IMR-90 (cell line): ENCODE measurements at regions not wholly inside any gene's neighbourhood (a gene's known extent, or its start where the extent isn't known, plus 50 kb on each side); places are given as distances from the start of the nearest gene placed in this dataset.

Experiments used
- ATAC-seq: fragments of 200-7000 bp; cut with Tn5 transposase; 2 replicates; pipeline ENCODE4 v1.9.1; 2020; ENCODE audit warnings: low read depth, mild to moderate bottlenecking, moderate library complexity
- BruUV-seq: library from RNA; stranded (reverse); fragments of 400-500 nt; replicated peaks from 2 replicates; lab custom pipeline; 2021; lab: Mats Ljungman, UMichigan
- CTCF ChIA-PET: fragments of 300-600 bp; formaldehyde crosslinking; extraction: SDS; loops from one replicate; lab custom pipeline; 2021; ENCODE audit warnings: antibody characterized with exemption; lab: Yijun Ruan, JAX
- POLR2A ChIA-PET: fragments of 300-600 bp; sonication (Branson Sonifier 250); formaldehyde crosslinking; loops from one replicate; lab custom pipeline; 2022; ENCODE audit warnings: antibody characterized with exemption; ENCODE audit not compliant: unreplicated experiment; lab: Charles Lee
- DNase-seq: peaks from one replicate; pipeline ENCODE4 v3.0.0; 2013
- H2AFZ ChIP-seq: replicated peaks from 2 replicates; pipeline ENCODE3; 2013; ENCODE audit warnings: low read length, mild to moderate bottlenecking; ENCODE audit not compliant: poor library complexity
- H2AK5ac ChIP-seq: 2 replicates; pipeline ENCODE4 v1.6.1; 2013; ENCODE audit warnings: low read depth, low read length, inconsistent platforms
- H2AK9ac ChIP-seq: replicated peaks from 2 replicates; pipeline ENCODE3; 2013; ENCODE audit warnings: mild to moderate bottlenecking, low read depth, low read length, moderate library complexity; ENCODE audit not compliant: poor library complexity
- H2BK120ac ChIP-seq: 2 replicates; pipeline ENCODE4 v1.6.1; 2013; ENCODE audit warnings: low read depth, low read length, inconsistent platforms
- H2BK15ac ChIP-seq: 3 replicates; pipeline ENCODE4 v1.6.1; 2013; ENCODE audit warnings: low read depth, low read length, inconsistent platforms
- H2BK20ac ChIP-seq: 2 replicates; pipeline ENCODE4 v1.6.1; 2013; ENCODE audit warnings: low read depth, mild to moderate bottlenecking, inconsistent platforms, low read length, moderate library complexity
- H2BK5ac ChIP-seq: 2 replicates; pipeline ENCODE4 v1.6.1; 2013; ENCODE audit warnings: mild to moderate bottlenecking, low read depth, low read length, inconsistent platforms; ENCODE audit not compliant: poor library complexity, severe bottlenecking
- H3K14ac ChIP-seq: replicated peaks from 2 replicates; pipeline ENCODE4 v1.6.1; 2013; ENCODE audit warnings: low read depth, low read length, inconsistent platforms
- H3K18ac ChIP-seq: 2 replicates; pipeline ENCODE4 v1.6.1; 2013; ENCODE audit warnings: low read depth, low read length, control low read depth
- H3K23ac ChIP-seq: 2 replicates; pipeline ENCODE4 v1.6.1; 2013; ENCODE audit warnings: low read depth, low read length, inconsistent platforms
- H3K27ac ChIP-seq: 2 replicates; pipeline ENCODE4 v1.5.1; 2013; ENCODE audit warnings: mild to moderate bottlenecking, control low read depth, low read length; ENCODE audit not compliant: insufficient read depth
- H3K27me3 ChIP-seq: 2 replicates; pipeline ENCODE4 v1.6.1; 2013; ENCODE audit warnings: low read length; ENCODE audit not compliant: control insufficient read depth, insufficient read depth
- H3K36me3 ChIP-seq: 2 replicates; pipeline ENCODE4 v1.6.1; 2013; ENCODE audit warnings: low read length, mixed read lengths; ENCODE audit not compliant: control insufficient read depth, insufficient read depth
- H3K4ac ChIP-seq: 2 replicates; pipeline ENCODE4 v1.6.1; 2013; ENCODE audit warnings: low read depth, low read length, inconsistent platforms
- H3K4me1 ChIP-seq: 2 replicates; pipeline ENCODE4 v1.6.1; 2013; ENCODE audit warnings: low read length, mixed read lengths; ENCODE audit not compliant: control insufficient read depth, insufficient read depth
- H3K4me2 ChIP-seq: 2 replicates; pipeline ENCODE4 v1.6.1; 2013; ENCODE audit warnings: low read depth, mild to moderate bottlenecking, control low read depth, low read length, moderate library complexity
- H3K4me3 ChIP-seq: 2 replicates; pipeline ENCODE4 v1.5.1; 2013; ENCODE audit warnings: low read depth, mild to moderate bottlenecking, control low read depth, low read length, moderate library complexity; ENCODE audit not compliant: insufficient read depth
- H3K56ac ChIP-seq: 2 replicates; pipeline ENCODE4 v1.6.1; 2013; ENCODE audit warnings: low read length, inconsistent platforms; ENCODE audit not compliant: insufficient read depth; ENCODE audit errors: extremely low read depth
- H3K79me1 ChIP-seq, 2 experiments: 2 replicates each; pipeline ENCODE4 v1.6.1; 2013; ENCODE audit warnings: low read length in 2 of 2, inconsistent platforms in 1 of 2, low read depth in 1 of 2
- H3K9ac ChIP-seq: 2 replicates; pipeline ENCODE4 v1.6.1; 2013; ENCODE audit warnings: low read depth, low read length, control low read depth
- H3K9me1 ChIP-seq: 2 replicates; pipeline ENCODE4 v1.6.1; 2013; ENCODE audit warnings: low read length, inconsistent platforms; ENCODE audit not compliant: insufficient read depth
- H3K9me3 ChIP-seq: 2 replicates; pipeline ENCODE4 v1.6.1; 2013; ENCODE audit warnings: low read length; ENCODE audit not compliant: control insufficient read depth, insufficient read depth
- H4K20me1 ChIP-seq: 2 replicates; pipeline ENCODE4 v1.6.1; 2013; ENCODE audit warnings: low read length, inconsistent platforms; ENCODE audit not compliant: insufficient read depth
- H4K5ac ChIP-seq: 2 replicates; pipeline ENCODE4 v1.6.1; 2013; ENCODE audit warnings: mild to moderate bottlenecking, low read depth, low read length, control low read depth
- H4K8ac ChIP-seq, 2 experiments: 2 replicates each; pipeline ENCODE4 v1.6.1; 2013; ENCODE audit warnings: low read depth in 2 of 2, low read length in 2 of 2, control low read depth in 1 of 2, inconsistent platforms in 1 of 2
- H4K91ac ChIP-seq: 2 replicates; pipeline ENCODE4 v1.6.1; 2013; ENCODE audit warnings: low read depth, low read length, inconsistent platforms; ENCODE audit not compliant: insufficient read depth
- BHLHE40 ChIP-seq: fragments of 150-350 bp; IDR thresholded peaks from 2 replicates; pipeline ENCODE4 v1.6.1; 2016; ENCODE audit warnings: mild to moderate bottlenecking, low read depth, low read length
- CHD1 ChIP-seq: IDR thresholded peaks from 2 replicates; pipeline ENCODE4 v1.6.1; 2012; ENCODE audit warnings: low read depth, low read length, improper control_type of control experiment
- FOS ChIP-seq: fragments of 150-350 bp; IDR thresholded peaks from 2 replicates; pipeline ENCODE4 v1.6.1; 2016; ENCODE audit warnings: low read depth, low read length
- POLR2A ChIP-seq: IDR thresholded peaks from 2 replicates; pipeline ENCODE4 v1.6.1; 2012; ENCODE audit warnings: mild to moderate bottlenecking, low read depth, low read length
- RAD21 ChIP-seq: IDR thresholded peaks from 2 replicates; pipeline ENCODE4 v1.6.1; 2012; ENCODE audit warnings: low read length, improper control_type of control experiment
- SMC3 ChIP-seq: fragments of 150-350 bp; IDR thresholded peaks from 2 replicates; pipeline ENCODE4 v1.6.1; 2016; ENCODE audit warnings: low read depth, mild to moderate bottlenecking, antibody characterized with exemption, low read length, moderate library complexity
- WGBS, 2 experiments: methylation state at CpG; one replicate each; pipeline versions ENCODE4 v1.1.5 to v1.1.7; 2013; ENCODE audit warnings: missing lambda C conversion rate in 2 of 2; ENCODE audit not compliant: insufficient read length in 1 of 2; ENCODE audit errors: extremely low coverage in 2 of 2; 5-methylcytosine and 5-hydroxymethylcytosine counted together
- dilution Hi-C: fragments of 300-500 bp; cut with HindIII; formaldehyde crosslinking; loops from one replicate; pipeline ENCODE4 v1.14.3; 2018; ENCODE audit warnings: low sequenced_read_pairs; ENCODE audit not compliant: unreplicated experiment
- in situ Hi-C: fragments of 300-500 bp; cut with MboI; formaldehyde crosslinking; loops from 3 replicates; pipeline ENCODE4 v1.14.3; 2019; ENCODE audit warnings: low sequenced_read_pairs, inconsistent platforms, mixed read lengths
- intact Hi-C: fragments of 100-400 bp; cut with micrococcal nuclease; formaldehyde crosslinking; loops from 2 replicates; pipeline ENCODE4 v1.10.0; 2022
- TF ChIP-seq, protein P1 (sequence below): fragments of 150-350 bp; IDR thresholded peaks from 2 replicates; pipeline ENCODE4 v1.6.1; 2017; ENCODE audit warnings: mild to moderate bottlenecking, antibody characterized with exemption, low read length, low read depth
- TF ChIP-seq, protein P2 (sequence below): fragments of 150-350 bp; IDR thresholded peaks from 2 replicates; pipeline ENCODE4 v1.6.1; 2016; ENCODE audit warnings: low read depth, mild to moderate bottlenecking, low read length, moderate library complexity, borderline replicate concordance

DNA sequence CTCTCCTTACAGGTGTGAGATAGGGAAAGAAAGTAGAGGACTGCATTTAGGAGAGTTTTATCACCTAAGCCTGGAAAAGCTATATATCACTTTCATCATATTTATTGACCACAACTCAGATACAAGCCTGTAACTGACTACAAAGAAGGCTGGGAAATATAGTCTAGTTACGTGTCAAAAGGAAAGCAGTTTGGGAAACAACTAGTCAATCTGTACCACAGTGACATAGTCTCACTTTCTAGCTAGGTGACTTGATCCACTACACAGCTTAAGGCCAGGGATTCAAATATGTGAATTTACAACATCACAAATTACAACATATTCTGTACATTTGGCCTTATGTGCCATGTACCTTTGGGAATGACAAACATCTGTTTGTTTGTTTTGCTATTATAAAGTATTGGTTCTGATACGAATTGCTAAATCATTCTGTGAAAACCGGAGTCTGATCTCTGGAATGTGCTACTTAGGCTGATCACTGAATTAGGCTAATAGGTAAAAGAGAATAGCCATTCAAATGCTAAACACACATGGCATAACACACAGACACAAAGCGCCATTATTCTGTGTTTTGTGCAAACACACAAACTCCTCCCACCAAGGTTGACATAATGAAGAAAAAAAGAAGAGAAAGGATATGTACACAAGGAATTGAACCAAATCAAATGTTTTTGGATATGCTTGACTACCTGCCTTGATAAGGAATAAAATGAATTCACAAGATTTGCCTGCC is 279.8 kb downstream of the DUSP6 start:
- H3K4me1 ChIP-seq, result peaks cover 10% of the 10 kb centered on the region
- dilution Hi-C loops, result no loop called here
- CTCF ChIA-PET, result interaction anchor here (1.3 kb wide), 1 partner anchor 389 kb away, joined by 3 read pairs; no protein-coding TSS in a partner anchor

More for the DNA sequence above, 279.8 kb downstream of the DUSP6 start:
- Histone ChIP-seq H2AFZ (no peak overlapping the region), H3K27ac (no peak overlapping the region), H4K5ac (peak overlapping the region; percentile 25; the same call in 1 of the 2 replicates), H2AK9ac (no peak overlapping the region), H3K14ac (no peak overlapping the region), H2BK120ac (no peak overlapping the region; the same call in 1 of the 2 replicates), H3K9me3 (no peaks in the 10 kb centered on the region), H2BK20ac (peak overlapping the region; percentile 13; the same call in 1 of the 2 replicates), H3K27me3 (no peaks in the 10 kb centered on the region), H3K4me2 (no peak overlapping the region), H3K4ac (no peak overlapping the region; the same call in 1 of the 2 replicates), H3K18ac (peak overlapping the region; percentile 67; the same call in 1 of the 2 replicates), H2AK5ac (no peak overlapping the region), H2BK5ac (peak overlapping the region; percentile 76), H2BK15ac (peak overlapping the region; percentile 64; the same call in 1 of the 3 replicates), H4K91ac (no peak overlapping the region), H3K9ac (no peak overlapping the region), H3K36me3 (no peaks in the 10 kb centered on the region), H3K23ac (no peak overlapping the region), H4K20me1 (no peaks in the 10 kb centered on the region), H3K79me1 (no peaks in the 10 kb centered on the region), H3K56ac (no peak overlapping the region), H3K9me1 (0 out of 2 replicates have a peak, but pooled peaks cover 3% of the 10 kb centered on the region), H4K8ac (no peak overlapping the region; a peak in 1 of 4 replicates), H3K4me3 (no peak overlapping the region)
- ATAC-seq, result no peak
- intact Hi-C loops (no loop called here), in situ Hi-C loops (no loop called here)
- WGBS, 2 experiments, result no CpG with 5 or more reads among the region's 4 CpGs
- no peak for DNase-seq
- no TSS peak for BruUV-seq
- TF ChIP-seq RAD21, result no peak
- no peak for TF ChIP-seq POLR2A
- TF ChIP-seq, protein P1, sequence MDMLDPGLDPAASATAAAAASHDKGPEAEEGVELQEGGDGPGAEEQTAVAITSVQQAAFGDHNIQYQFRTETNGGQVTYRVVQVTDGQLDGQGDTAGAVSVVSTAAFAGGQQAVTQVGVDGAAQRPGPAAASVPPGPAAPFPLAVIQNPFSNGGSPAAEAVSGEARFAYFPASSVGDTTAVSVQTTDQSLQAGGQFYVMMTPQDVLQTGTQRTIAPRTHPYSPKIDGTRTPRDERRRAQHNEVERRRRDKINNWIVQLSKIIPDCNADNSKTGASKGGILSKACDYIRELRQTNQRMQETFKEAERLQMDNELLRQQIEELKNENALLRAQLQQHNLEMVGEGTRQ, result no peak
- TF ChIP-seq, protein P2, sequence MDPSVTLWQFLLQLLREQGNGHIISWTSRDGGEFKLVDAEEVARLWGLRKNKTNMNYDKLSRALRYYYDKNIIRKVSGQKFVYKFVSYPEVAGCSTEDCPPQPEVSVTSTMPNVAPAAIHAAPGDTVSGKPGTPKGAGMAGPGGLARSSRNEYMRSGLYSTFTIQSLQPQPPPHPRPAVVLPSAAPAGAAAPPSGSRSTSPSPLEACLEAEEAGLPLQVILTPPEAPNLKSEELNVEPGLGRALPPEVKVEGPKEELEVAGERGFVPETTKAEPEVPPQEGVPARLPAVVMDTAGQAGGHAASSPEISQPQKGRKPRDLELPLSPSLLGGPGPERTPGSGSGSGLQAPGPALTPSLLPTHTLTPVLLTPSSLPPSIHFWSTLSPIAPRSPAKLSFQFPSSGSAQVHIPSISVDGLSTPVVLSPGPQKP, result no peak
- TF ChIP-seq BHLHE40, result no peak
- no peak for TF ChIP-seq CHD1
- TF ChIP-seq SMC3, result no peak
- no peak for TF ChIP-seq FOS
- POLR2A ChIA-PET, result no interaction called here
